ENCODE measurements at regions not wholly inside any gene's neighbourhood (a gene's known extent, or its start where the extent isn't known, plus 50 kb on each side); places are given as distances from the start of the nearest gene placed in this dataset.
"Not testable (repeated sequence)": the region's sequence is repeated elsewhere in the genome, so short reads cannot be mapped to it uniquely, and the experiment has no call there.

DNA sequence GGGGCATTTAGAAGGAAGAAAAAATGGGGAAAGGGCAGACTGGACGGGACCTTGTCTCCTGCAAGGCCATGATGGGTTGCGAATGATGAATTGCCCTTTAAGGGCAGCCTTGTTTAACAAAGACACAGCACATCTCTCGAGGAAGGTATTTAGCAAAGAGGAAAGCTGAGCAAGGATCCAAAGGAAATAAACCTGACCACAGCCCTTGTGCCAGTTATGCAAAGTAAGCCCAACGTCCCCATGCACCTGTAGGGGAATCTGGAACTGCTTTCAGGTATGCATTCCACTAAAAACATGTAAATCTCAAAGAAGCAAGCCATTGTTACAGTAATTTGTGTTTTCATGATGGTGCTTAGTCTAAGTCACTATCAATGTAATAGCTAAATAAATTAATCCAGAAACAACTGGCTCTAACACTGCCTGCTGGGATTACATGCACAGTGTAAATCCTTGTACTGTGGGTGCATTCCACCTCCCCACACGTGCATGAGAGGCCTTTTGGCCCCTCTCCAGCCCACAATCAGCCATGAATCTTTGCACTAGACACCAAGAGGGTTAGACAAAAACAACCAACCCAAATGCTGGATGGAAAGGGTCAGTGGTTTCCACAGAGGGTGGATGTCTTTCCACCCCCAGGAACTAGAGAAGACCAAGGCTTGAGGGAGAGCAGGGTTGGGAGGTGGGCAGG, 228.8 kb upstream of the KAZN start:
- in situ Hi-C loops (cut with MboI; ENCODE audit: low sequenced_read_pairs): no loop called here

DNA sequence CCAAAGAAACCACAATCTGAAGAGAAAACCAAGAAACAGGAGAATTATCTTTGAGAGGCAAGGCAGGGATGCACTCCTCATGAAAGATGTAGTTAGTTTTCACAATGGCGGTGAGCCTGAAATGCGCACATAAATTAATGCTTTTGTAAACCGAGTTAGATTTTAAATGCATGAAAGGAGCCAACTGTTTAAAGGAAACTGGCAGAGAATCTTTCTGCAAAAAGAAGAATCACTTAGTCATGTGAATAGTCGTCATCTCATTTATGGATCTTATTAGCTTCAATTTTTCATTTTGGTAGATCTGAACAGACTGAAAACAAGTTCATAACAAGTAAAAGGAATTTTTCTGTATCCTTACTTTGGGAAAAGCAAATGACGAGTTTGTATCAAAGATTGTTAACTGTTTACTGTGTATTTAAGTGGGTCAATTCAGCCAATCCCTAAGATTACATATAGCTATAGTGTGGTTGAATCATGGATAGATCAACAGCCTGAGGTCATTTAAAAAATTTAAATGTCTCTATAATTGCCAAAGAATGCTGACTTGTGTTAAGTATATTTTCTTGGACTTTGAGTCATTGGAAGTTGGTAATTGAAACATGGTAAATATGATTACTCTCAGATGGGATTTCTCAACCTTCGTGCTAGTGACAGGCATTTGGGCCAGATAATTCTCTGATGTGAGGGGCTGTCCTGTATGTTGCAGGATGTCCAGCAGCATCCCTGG, 226.6 kb upstream of the KAZN start:
- in situ Hi-C loops (cut with MboI; ENCODE audit: low sequenced_read_pairs): no loop called here

DNA sequence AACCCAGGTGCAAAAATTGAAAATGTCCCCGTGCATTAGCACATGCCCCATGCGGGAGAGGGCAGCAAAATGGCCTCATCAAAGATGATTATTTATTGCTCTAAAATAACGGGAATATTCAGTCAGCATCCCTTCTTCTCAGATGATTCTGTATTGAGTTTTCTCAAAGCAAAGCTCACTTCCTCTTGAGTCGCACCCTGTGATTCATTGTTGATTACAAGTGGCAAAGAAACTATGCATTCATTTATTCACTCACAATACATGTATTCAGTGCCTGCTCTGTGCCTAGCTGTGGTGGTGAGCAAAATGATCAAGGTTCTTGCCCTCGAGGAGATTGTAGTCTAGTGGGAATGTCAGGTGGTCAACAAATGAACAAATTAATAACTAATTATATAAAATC, 226.0 kb upstream of the KAZN start:
- in situ Hi-C loops (cut with MboI; ENCODE audit: low sequenced_read_pairs): no loop called here

DNA sequence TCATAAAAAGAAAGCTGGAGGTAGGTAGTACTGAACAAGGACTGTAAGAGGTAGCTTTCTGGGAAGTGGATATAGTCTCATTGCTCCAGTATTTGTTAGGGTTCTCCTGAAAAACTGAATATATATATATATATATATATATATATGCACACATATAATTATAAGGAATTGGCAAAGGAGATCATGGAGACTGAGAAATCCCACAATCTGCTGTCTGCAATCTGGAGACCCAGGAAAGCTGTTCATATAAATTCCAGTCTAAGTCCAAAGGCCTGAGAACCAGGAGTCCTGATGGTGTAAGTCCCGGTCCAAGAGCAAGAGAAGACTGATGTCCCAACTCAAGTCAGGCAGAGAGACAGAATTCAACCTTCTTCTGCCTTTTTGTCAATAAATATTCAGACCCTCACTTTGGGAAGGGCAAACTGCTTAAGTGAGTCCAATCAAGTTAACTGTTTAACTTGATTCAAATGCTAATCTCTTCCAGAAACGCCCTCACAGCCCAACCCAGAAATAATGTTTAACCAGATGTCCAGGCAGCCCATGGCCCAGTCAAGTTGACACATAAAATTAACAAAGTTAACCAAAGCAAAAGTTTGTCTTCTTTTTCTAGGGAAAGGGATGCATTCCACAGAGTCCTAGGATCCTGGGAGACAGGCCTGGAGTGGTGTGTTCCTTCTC, 225.3 kb upstream of the KAZN start:
- in situ Hi-C loops (cut with MboI; ENCODE audit: low sequenced_read_pairs): no loop called here

DNA sequence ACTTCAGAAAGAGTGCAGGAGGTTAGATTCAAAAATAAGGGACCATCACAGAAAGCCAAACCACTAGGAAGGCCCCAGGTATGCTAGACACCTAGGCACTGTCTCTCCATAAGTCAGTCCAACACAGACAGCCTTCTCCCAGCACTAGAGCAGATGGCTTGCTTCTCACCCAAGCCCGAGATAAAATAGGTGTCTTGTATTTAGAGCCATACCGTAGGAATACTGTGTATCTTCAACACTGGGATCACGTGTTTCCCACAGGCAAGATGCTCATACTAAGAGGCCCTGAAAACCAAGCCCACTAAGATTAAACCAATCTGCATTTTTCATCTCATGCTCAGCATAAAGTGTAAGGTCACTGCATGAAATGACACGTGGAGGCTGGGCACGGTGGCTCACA, 223.3 kb upstream of the KAZN start:
- in situ Hi-C loops (cut with MboI; ENCODE audit: low sequenced_read_pairs): no loop called here

DNA sequence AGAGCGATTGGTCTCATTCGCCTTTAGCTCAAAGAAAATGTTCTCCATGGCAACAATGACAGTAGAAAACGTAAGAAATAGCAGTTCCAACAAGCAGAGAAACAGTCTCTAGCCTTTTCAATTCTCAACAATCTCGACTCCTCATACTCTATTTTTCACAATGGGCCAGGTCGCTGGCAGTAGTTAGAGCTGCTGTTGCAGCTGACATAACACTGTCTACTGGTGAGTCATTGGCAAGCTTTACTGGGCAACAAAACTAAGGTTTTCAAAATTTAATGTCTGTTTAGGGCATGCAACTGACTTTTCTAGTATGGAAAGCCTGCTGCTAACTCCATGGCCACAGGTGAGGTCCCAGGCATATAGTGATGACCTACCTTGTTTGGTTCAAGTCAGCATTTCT, 221.1 kb upstream of the KAZN start:
- in situ Hi-C loops (cut with MboI; ENCODE audit: low sequenced_read_pairs): no loop called here

DNA sequence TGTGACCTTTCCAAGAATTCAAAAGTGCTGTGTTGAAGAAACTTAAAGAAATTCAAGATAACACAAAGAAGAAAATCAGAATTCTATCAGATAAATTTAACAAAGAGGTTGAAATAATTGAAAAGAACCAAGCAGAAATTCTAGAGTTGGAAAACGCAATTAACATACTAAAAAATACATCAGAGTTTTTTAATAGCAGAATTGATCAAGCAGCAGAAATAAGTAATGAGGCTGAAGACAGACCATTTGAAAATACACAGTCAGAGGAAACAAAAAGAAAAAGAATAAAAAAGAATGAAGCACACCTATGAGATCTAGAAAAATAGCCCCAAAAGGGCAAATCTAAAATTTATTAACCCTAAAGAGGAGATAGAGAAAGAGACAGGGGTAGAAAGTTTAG, 218.1 kb upstream of the KAZN start:
- in situ Hi-C loops (cut with MboI; ENCODE audit: low sequenced_read_pairs): no loop called here

DNA sequence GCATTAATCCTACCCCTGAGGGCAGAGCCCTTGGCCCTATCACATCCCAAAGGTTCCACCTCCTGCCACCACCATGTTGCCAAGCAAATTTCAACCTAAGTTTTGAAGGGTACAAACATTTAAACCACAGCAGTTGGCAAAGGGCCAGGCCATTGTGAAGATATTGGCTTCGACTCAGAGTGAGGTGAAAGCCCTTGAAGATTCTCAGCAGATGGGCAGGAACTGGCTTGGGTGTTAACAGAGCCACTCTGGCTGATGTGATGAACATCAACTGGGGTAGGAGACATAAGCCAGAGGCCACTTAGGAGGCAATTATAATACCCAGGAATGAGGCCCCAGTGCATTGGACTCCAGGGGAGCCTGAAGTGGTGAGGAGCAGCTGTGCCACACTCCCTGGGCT, 207.7 kb upstream of the KAZN start:
- in situ Hi-C loops (cut with MboI; ENCODE audit: low sequenced_read_pairs): no loop called here

DNA sequence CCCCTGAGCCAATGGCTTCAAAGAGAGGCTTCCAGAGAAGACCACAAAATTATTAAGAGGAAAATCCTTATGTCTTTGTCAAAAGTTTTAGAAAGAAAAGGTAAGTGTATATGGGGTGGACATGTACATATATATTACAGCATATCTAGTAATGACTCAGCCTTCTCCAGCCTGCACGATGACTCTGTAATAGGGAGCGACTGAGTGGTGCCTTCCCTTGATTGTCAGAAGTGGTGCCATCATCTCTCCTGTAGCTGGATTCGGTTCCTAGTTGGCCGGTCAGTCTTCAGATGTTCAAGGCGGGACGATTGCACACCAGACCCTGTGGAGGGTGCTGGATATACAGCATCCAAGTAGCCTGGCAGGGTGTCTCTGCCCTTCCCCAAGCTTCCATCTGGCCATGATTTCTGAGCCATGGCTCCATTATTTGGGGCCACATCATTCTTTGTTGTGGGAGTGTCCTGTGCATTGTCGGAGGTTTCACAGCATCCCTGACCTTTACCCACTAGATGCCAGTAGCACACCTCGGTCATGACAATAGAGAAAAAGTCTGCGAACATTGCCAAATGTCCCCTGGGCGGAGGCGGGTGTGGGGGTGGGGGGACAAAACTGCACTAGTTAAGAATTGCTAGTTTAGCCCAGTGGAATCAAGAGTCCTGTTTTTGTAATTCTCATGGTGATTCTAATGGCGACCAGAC, 206.2 kb upstream of the KAZN start:
- in situ Hi-C loops (cut with MboI; ENCODE audit: low sequenced_read_pairs): no loop called here

DNA sequence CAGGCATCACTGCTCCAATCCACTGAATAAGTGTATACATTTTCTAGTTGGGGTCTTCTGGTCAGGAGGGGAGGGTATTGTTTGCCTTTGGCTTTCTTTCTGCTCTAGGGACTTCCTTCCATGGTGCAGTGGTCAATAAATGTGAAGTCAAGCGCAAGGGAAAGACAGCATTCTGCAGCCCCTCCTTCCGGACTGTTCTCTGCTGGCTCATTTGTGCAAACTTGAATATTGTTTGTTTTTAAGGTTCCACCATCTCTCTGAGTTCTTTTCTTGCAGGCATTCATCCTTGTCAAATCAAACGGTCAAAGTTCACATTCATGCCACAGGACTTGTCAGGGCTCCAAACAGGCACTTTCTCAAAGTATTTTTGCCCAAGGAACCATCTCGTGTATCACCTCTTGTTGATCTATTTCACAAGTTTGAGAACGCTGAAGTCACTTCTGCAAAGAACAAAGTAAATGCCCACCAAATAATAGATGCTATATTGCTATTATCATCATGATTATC, 205.6 kb upstream of the KAZN start:
- in situ Hi-C loops (cut with MboI; ENCODE audit: low sequenced_read_pairs): no loop called here

DNA sequence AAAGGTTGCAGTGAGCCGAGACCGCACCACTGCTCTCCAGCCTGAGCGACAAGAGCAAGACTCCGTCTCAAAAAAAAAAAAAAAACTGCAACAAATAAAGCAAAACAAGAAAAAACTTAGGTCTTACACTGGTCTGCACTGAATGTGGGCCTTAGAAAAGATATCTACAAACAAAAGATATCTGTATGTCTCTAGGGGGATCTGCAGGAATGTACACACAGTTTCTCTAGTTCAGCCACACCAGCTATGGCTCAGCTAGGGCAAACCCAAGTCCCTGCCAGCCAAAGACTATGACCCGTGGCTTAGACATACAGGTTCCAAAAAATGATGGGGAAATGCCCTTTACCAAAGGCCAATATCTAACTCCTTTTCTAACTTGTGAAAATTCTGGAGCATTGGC, 202.4 kb upstream of the KAZN start:
- in situ Hi-C loops (cut with MboI; ENCODE audit: low sequenced_read_pairs): no loop called here

DNA sequence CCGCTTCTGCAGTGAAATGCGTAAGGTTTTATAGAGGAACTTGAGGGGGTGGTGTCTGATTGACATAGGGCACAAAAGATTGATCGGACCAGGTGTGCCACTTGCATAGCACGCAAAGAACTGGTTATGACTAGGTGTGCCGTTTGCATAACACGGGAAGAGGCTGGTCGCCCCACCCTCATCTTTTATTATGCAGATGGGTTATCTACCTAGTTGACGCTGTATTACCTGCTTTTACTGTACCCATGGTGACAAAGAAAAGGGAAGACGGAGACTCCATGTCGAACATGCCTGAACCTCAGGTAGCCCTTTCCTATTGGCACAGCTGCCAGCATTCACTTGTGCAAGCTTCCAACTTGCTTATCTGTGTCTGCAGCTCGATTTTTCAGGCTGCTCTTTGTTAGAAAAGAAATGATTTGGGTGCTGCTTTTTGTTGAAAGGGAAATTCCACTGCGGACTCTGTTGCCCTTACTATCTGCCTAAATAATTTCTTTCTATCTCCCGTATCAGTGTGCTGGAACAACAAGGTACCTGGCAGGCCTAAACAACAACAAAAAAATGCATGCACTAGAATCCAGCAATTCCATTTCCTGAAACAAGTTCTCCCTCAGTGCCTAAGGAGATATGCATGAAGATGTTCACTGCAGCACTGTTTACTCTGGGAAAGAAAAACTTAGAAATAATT, 194.4 kb upstream of the KAZN start:
- in situ Hi-C loops (cut with MboI; ENCODE audit: low sequenced_read_pairs): no loop called here

DNA sequence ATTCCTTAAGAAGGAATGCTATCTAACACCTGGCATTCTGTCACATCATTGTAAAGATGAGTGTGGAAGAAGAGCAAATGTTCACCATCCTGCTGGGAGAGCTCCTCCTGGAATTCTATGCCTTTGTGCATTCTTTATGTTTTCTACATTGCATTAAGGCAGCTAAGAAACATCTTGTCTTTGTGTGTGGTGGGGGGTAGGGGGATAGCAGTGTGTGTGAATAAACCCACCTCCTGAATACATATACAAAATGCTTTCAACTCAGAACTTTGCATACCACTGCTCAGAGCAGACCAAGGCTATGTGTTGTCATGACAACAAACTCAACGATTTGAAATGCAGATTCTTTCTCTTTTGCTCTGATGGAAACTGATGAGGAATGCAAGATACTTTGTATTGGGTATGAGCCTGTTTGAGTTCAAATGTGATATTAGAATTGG, 193.6 kb upstream of the KAZN start:
- in situ Hi-C loops (cut with MboI; ENCODE audit: low sequenced_read_pairs): no loop called here

DNA sequence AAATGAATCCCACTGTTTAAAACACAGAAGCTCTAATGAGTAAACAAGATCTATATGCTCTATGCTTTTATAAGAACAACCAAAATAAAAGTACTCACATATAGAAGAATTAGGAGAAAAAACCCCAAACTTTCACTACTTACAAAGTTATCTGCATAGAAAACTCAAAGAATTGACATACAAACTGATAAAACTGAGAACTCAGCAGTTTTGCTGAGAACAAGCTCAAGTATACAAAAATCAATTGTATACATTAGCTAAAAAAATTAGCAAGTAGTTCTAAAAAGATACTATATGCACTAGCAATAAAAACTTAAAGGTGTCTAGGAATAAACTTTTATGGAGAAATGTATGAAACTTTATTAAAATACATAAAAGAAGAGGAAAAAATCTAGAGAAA, 186.2 kb upstream of the KAZN start:
- in situ Hi-C loops (cut with MboI; ENCODE audit: low sequenced_read_pairs): no loop called here

DNA sequence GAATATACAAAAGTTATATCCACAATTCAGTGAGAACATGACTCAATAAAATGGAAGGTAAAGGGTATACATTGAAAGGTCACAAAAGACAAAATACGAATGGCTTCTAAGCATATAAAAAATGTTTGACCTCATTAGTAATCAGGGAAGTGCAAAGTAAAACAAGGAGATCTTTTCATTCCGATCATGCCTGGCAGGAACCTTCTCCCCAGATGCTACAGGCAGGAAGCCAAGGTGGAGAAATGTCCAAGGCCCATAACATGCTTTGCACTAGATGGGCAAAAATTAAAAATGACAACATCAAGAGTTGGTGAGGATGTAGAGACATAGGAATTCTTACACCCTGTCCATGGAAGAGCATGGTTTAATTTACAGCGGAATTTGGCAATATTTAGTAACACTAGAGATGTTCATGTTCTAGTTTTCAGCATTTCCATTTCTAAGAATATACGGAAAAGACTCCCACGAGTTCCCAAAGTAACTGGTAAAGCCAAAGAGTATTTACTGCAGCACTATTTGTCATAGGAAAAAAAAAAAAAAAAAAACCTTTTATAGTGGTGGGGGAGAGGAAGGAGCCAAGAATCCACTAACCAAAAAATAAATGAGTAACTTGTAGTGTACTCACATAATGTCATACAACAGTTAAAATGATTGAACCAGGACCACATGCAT, 184.5 kb upstream of the KAZN start:
- in situ Hi-C loops (cut with MboI; ENCODE audit: low sequenced_read_pairs): no loop called here

DNA sequence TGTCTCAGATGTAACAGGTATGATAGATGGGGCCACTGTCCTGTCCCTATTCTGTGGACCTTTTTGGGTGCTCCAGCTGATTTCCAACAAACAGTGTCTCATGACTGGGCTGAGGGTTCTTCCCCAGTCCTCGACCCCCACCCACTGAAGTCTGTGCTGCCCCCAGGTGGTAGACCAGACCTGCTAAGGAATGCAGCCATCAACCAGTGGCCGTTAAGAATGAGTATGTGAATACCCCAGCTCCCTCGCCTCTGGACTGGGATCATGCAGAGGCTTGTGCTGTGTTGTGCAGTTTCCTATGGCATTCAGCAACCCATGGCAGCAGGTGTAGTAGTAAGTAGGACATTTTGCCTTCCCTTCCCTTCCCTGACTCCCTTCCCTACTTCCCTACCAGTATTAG, 183.1 kb upstream of the KAZN start:
- in situ Hi-C loops (cut with MboI; ENCODE audit: low sequenced_read_pairs): no loop called here

DNA sequence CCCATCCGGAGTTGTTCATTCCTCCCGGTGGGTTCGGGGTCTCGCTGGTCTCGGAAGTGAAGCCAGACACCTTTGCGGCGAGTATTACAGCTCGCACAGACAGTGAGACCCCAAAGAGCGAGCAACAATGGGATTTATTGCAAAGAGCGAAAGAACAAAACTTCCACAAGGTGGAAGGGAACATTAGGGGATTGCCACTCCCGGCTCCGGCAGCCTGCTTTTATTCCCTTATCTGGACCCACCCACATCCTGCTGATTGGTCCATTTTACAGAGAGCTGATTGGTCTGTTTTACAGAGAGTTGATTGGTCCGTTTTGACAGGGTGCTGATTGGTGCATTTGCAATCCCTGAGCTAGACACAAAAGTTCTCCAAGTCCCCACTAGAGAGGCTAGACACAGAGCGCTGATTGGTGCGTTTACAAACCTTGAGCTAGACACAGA, 178.7 kb upstream of the KAZN start:
- in situ Hi-C loops (cut with MboI; ENCODE audit: low sequenced_read_pairs): not testable (repeated sequence)

DNA sequence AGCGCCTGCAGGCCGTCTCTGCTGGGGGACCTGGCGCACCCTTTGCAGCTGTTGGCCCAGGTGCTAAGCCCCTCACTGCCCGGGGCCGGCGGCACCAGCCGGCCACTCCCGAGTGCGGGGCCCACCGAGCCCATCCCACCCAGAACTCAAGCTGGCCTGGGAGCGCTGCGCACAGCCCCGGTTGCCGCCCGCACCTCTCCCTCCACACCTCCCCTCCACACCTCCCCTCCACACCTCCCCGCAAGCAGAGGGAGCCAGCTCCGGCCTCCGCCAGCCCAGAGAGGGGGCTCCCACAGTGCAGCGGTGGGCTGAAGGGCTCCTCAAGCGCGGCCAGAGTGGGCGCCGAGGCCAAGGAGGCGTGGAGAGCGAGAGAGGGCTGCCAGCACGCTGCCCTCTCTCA, 177.8 kb upstream of the KAZN start:
- in situ Hi-C loops (cut with MboI; ENCODE audit: low sequenced_read_pairs): no loop called here

DNA sequence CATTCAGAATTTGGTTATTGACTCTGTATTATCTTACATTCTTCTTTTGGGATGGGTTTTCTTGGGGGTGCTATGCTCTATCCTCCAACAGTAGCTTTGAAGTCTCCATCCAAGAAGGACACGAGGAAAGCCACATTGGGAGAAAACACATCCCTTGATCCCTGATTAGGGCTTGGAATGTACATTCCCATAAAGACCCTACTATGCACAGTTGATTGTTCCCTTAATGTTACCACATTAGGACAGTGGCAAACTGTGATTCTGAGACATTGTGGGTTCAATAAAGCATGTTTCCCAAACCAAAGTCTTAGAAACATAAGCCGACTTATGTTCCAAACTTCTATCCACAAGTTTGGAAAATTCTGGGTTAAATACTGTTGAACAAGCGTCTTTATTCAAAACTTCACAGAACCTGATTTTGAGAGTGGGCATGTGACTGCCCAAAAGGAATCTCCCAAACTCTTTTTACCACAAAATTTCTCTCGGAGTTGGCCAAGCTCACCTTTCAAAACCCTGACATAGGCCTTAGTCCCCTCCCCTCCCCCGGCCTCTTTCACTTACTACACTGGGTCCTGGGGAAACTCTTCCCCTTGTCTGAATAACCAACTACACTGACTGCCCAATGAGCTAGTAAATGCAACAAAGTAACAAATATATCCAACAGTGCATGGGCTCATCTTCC, 177.0 kb upstream of the KAZN start:
- in situ Hi-C loops (cut with MboI; ENCODE audit: low sequenced_read_pairs): no loop called here

Measured in HL-60/S4 (cell line).